GM12864 (cell line): ENCODE measurements at regions not wholly inside any gene's neighbourhood (a gene's known extent, or its start where the extent isn't known, plus 50 kb on each side); places are given as distances from the start of the nearest gene placed in this dataset.

Experiments used
- DNase-seq: peaks from one replicate; pipeline ENCODE4 v3.0.0-alpha.2; 2011; ENCODE audit warnings: low read depth
- H3K4me3 ChIP-seq: 2 replicates; pipeline ENCODE4 v1.5.1; 2011; ENCODE audit warnings: mild to moderate bottlenecking, low read depth, low read length, control low read depth
- TF ChIP-seq, protein P1 (sequence below): IDR thresholded peaks from 2 replicates; pipeline ENCODE4 v1.5.1; 2011; ENCODE audit warnings: low read depth, mild to moderate bottlenecking, moderate library complexity, low read length, control low read depth, inconsistent platforms; ENCODE audit errors: missing control alignments

- no peak for DNase-seq
- TF ChIP-seq, protein P1, sequence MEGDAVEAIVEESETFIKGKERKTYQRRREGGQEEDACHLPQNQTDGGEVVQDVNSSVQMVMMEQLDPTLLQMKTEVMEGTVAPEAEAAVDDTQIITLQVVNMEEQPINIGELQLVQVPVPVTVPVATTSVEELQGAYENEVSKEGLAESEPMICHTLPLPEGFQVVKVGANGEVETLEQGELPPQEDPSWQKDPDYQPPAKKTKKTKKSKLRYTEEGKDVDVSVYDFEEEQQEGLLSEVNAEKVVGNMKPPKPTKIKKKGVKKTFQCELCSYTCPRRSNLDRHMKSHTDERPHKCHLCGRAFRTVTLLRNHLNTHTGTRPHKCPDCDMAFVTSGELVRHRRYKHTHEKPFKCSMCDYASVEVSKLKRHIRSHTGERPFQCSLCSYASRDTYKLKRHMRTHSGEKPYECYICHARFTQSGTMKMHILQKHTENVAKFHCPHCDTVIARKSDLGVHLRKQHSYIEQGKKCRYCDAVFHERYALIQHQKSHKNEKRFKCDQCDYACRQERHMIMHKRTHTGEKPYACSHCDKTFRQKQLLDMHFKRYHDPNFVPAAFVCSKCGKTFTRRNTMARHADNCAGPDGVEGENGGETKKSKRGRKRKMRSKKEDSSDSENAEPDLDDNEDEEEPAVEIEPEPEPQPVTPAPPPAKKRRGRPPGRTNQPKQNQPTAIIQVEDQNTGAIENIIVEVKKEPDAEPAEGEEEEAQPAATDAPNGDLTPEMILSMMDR = no peak
- no peak overlapping the region for H3K4me3 ChIP-seq
Observed at GRCh38 chr3:111362381-111363009, 179.5 kb upstream of the CD96 start.

DNA sequence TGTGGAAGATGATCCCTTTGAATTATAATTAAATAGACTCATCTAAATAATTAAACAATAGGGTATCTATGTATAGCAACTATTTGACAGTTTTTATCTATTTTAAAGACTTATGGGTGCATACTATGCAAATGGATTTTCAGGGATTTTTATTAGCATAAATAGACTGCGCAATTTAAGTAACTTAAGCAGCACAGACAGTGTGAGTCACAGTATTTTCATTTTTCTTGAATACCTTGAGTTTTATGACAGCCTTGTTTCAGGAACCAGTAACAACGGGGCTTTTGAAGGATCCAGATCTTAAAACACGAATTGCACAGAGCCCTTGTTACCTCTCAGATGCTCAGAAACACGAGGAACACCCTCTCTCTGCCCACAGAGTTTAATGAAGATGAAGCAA is 175.5 kb upstream of the CD96 start:
- TF ChIP-seq, protein P1 = no peak
- no peak overlapping the region for H3K4me3 ChIP-seq
- DNase-seq = no peak

DNA sequence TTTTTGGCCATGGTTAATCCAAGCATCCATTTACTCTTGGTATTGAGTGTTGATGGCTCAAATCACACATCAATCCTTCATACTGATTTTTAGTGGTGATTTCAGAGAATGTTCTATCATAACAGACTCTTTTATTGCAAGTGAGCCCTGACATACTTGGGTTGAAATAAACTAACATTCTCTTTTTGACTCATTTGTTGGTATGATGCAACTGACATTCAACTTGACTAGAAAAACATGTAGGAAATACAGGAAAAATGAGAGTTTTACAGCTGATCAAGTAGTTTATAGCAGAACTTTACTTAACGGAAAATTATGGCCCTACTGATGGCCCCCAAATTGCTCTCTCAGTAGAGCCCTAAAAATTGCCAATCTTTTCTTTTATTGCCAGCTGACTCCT is 173.9 kb upstream of the CD96 start:
- TF ChIP-seq, protein P1 = no peak
- no peak overlapping the region for H3K4me3 ChIP-seq
- DNase-seq = no peak

- no peak for DNase-seq
- no peak overlapping the region for H3K4me3 ChIP-seq
- TF ChIP-seq, protein P1 = no peak
Observed at GRCh38 chr3:111369958-111370357, 172.0 kb upstream of the CD96 start.

DNA sequence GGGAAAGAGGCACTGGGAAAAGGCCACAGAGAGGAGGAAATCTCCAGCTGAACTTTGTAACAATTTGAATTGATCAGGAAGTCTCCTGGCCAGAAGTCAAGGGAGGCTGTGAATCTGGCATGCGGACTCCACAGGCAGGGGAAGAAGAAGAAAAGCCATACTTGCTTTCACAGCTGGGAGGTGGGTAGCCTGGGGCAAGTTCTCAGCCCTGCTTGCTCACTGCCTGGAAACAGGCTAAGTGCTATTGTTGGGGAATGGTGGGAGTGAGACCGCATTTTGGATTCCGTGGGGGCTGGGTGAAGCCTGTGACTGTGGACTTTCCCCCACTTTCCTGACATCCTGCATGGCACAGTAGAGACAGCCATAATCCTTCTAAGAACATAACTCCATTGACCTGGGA is 168.8 kb upstream of the CD96 start:
- no peak overlapping the region for H3K4me3 ChIP-seq
- TF ChIP-seq, protein P1 = no peak
- DNase-seq = no peak

GRCh38 chr3:111373861-111374260 is 168.1 kb upstream of the CD96 start:
- H3K4me3 ChIP-seq = no peak overlapping the region
- TF ChIP-seq, protein P1 = no peak
- no peak for DNase-seq

GRCh38 chr3:111385971-111386495 is 156.0 kb upstream of the CD96 start:
- TF ChIP-seq, protein P1 = no peak
- no peak for DNase-seq
- H3K4me3 ChIP-seq = no peak overlapping the region
